ENCODE measurements at regions not wholly inside any gene's neighbourhood (a gene's known extent, or its start where the extent isn't known, plus 50 kb on each side); places are given as distances from the start of the nearest gene placed in this dataset.

DNA sequence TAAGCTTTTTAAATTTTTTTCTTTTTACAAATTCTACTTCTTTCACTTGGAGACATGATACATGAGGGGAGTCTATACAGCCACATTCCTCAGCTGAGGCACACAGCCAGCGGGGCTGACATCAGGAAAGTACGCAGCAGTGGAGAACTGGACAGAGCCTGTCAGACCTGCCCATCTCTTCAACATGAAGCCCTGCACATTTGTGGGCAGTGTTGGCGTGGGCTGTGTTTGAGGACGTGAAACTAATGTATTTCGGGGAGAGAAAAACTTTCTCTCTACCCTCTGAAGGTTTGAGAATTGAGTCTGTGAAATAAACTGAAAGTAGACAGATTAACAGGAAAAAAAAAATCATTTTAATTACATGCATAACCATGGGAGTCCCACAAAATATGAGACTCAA is 84.8 kb upstream of the HTATIP2 start:
- Mint-ChIP-seq H3K9me3 (ENCODE audit: unreplicated experiment) (no peaks in the 10 kb centered on the region), H3K4me3 (ENCODE audit: unreplicated experiment) (no peak overlapping the region), H3K36me3 (ENCODE audit: unreplicated experiment) (no peaks in the 10 kb centered on the region), H3K4me1 (ENCODE audit: low read depth, unreplicated experiment) (peaks cover 4% of the 10 kb centered on the region), H3K27me3 (ENCODE audit: unreplicated experiment) (no peaks in the 10 kb centered on the region), H3K27ac (ENCODE audit: unreplicated experiment) (no peak overlapping the region)
- DNase-seq = no peak
- TF ChIP-seq, protein P1, sequence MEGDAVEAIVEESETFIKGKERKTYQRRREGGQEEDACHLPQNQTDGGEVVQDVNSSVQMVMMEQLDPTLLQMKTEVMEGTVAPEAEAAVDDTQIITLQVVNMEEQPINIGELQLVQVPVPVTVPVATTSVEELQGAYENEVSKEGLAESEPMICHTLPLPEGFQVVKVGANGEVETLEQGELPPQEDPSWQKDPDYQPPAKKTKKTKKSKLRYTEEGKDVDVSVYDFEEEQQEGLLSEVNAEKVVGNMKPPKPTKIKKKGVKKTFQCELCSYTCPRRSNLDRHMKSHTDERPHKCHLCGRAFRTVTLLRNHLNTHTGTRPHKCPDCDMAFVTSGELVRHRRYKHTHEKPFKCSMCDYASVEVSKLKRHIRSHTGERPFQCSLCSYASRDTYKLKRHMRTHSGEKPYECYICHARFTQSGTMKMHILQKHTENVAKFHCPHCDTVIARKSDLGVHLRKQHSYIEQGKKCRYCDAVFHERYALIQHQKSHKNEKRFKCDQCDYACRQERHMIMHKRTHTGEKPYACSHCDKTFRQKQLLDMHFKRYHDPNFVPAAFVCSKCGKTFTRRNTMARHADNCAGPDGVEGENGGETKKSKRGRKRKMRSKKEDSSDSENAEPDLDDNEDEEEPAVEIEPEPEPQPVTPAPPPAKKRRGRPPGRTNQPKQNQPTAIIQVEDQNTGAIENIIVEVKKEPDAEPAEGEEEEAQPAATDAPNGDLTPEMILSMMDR (IDR thresholded peaks at IDR 0.05; ENCODE audit: partially characterized antibody, unreplicated experiment) = no peak

DNA sequence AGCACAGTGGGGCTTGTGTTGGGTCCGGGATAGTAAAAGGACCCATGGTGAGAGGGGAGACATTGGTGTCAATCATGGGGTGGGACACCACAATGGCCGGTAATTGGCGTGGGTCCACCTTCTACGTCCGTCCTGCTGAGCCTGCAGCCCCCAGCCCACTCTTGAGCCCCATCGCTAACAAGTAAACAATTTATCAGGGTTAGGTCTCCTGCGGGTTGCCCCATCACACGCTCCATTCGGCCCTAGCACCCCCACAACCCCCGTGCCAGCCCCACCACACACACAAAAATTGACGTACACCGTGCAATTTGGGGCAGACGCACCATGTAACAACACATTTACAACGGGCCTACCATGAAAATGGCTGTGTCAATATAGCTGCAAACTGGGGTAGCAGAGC is 86.5 kb upstream of the HTATIP2 start:
- no peak for DNase-seq
- Mint-ChIP-seq H3K36me3 (ENCODE audit: unreplicated experiment) (no peaks in the 10 kb centered on the region), H3K27ac (ENCODE audit: unreplicated experiment) (no peak overlapping the region), H3K9me3 (ENCODE audit: unreplicated experiment) (no peaks in the 10 kb centered on the region), H3K4me3 (ENCODE audit: unreplicated experiment) (no peak overlapping the region), H3K4me1 (ENCODE audit: low read depth, unreplicated experiment) (peaks cover 4% of the 10 kb centered on the region), H3K27me3 (ENCODE audit: unreplicated experiment) (no peaks in the 10 kb centered on the region)
- TF ChIP-seq, protein P1 (IDR thresholded peaks at IDR 0.05; ENCODE audit: partially characterized antibody, unreplicated experiment) = no peak

DNA sequence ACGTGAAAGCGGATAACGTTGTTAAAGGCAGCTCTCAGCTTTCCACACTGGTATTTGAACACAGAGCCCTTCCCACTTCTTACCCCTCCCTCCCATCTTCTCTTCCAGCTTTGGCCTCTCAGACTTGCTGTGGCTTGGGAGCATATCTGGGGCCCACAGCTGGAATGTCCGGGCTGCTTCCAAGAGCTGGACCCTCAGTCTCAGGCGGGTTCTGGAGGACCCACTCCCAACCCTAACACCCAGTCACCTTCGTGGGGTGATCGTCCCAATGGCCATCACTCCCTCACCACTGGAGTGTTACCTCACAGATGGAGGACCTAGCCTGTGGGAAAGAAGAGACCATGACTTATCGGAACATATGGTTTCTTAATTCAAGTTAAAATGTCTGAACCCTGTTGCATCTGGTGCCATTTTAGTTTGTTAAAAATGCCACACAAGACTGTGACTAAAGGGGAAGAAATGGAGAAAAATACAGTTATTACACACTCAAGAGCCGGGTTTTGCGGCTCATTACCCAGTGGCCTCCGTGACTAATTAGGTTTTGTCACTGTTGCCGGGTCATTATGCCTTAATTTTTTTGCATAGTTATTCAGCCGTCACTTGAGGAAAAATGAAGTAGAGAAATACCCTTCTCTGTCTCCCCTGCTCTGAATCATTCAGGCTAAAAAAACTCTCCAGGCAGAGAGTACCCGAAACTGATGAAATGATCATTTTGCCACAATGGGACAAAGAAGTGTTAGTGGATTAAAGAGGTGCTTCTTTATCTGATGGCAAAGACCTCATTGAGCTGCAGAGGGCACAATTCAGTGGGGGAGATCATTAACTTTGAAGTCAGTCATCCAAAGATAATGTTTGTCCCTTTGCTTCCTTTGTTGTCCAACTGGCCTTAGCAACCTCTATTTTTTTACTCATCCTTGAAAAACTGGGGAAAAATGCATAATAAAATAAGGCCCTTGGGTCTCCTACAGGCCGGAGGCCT is 87.2 kb upstream of the HTATIP2 start:
- H3K4me1 Mint-ChIP-seq (ENCODE audit: low read depth, unreplicated experiment) = peaks cover 4% of the 10 kb centered on the region
- TF ChIP-seq, protein P1 (IDR thresholded peaks at IDR 0.05; ENCODE audit: partially characterized antibody, unreplicated experiment) = no peak
- no peaks in the 10 kb centered on the region for H3K36me3 Mint-ChIP-seq (ENCODE audit: unreplicated experiment)

DNA sequence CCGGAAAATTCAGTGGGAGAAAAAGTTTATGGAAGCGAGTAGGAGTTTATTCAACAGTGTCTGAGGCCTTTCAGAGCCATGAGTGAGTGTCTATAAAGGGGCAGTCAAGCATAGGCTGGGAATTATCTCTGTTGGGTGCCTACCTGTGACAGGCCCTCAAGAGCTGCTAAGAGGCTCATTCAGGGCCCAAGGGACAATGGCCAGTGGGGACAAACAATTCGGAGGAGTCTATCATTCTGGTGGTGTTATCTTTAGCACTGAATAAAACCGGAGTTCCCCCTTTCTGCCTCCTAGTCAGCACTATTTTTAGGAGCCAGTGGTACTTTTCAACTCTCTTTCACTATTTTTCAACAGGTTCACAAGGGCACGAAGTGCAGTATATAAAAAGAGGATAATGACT is 89.5 kb upstream of the HTATIP2 start:
- Mint-ChIP-seq H3K9me3 (ENCODE audit: unreplicated experiment) (no peaks in the 10 kb centered on the region), H3K27me3 (ENCODE audit: unreplicated experiment) (peaks cover 5% of the 10 kb centered on the region), H3K36me3 (ENCODE audit: unreplicated experiment) (no peaks in the 10 kb centered on the region), H3K4me1 (ENCODE audit: low read depth, unreplicated experiment) (peaks cover 4% of the 10 kb centered on the region), H3K4me3 (ENCODE audit: unreplicated experiment) (no peak overlapping the region), H3K27ac (ENCODE audit: unreplicated experiment) (no peak overlapping the region)
- DNase-seq = no peak
- TF ChIP-seq, protein P1 (IDR thresholded peaks at IDR 0.05; ENCODE audit: partially characterized antibody, unreplicated experiment) = no peak

More for the DNA sequence above, 87.2 kb upstream of the HTATIP2 start:
- Mint-ChIP-seq H3K9me3 (ENCODE audit: unreplicated experiment) (no peaks in the 10 kb centered on the region), H3K27me3 (ENCODE audit: unreplicated experiment) (no peaks in the 10 kb centered on the region), H3K4me3 (ENCODE audit: unreplicated experiment) (no peak overlapping the region), H3K27ac (ENCODE audit: unreplicated experiment) (no peak overlapping the region)
- DNase-seq = no peak

DNA sequence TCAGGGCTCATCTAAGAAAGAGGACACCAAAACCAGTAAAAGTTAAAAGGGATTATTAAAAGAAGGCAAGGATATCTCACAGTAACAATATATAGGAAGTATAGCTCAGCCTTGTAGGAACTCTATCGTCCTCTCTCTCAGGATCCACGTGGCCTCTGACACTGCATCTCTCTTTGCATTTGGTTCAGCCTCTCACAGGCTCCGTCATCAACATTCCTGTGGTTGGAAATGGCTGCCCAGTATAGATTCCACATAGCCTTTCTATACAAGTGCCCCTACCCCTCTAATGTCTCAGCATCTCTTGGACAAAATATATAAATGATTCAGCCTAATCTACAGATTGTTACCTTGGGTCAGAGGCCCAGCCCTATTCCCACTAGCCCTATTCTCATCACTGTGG is 101.3 kb upstream of the DBX1 start:
- peaks cover 6% of the 10 kb centered on the region for H3K4me1 Mint-ChIP-seq (ENCODE audit: low read depth, unreplicated experiment)
- H3K9me3 Mint-ChIP-seq (ENCODE audit: unreplicated experiment) = no peaks in the 10 kb centered on the region
- TF ChIP-seq, protein P1 (IDR thresholded peaks at IDR 0.05; ENCODE audit: partially characterized antibody, unreplicated experiment) = no peak
- H3K27ac Mint-ChIP-seq (ENCODE audit: unreplicated experiment) = no peak overlapping the region
- no peaks in the 10 kb centered on the region for H3K36me3 Mint-ChIP-seq (ENCODE audit: unreplicated experiment)
- no peak for DNase-seq
- H3K27me3 Mint-ChIP-seq (ENCODE audit: unreplicated experiment) = no peaks in the 10 kb centered on the region
- no peak overlapping the region for H3K4me3 Mint-ChIP-seq (ENCODE audit: unreplicated experiment)

Data from glutamatergic neuron (in vitro differentiated cells).